Stomach smooth muscle (tissue), 2 donors: ENCODE measurements at regions not wholly inside any gene's neighbourhood (a gene's known extent, or its start where the extent isn't known, plus 50 kb on each side); places are given as distances from the start of the nearest gene placed in this dataset.

Experiments used
- H3K27ac ChIP-seq: one replicate; pipeline ENCODE4 v1.7.0; 2013; ENCODE audit warnings: mild to moderate bottlenecking, low read length, inconsistent platforms
- H3K27me3 ChIP-seq, 2 donors: one replicate each; pipeline ENCODE4 v1.7.0; 2013; ENCODE audit warnings: low read length in 2 of 2; ENCODE audit not compliant: insufficient read depth in 2 of 2, control insufficient read depth in 1 of 2
- H3K36me3 ChIP-seq, 2 donors: one replicate each; pipeline ENCODE4 v1.7.0; 2013; ENCODE audit warnings: low read length in 2 of 2; ENCODE audit not compliant: control insufficient read depth in 2 of 2, insufficient read depth in 2 of 2
- H3K4me1 ChIP-seq: one replicate; pipeline ENCODE4 v1.7.0; 2013; ENCODE audit warnings: low read length; ENCODE audit not compliant: control insufficient read depth, insufficient read depth
- H3K4me3 ChIP-seq, 2 donors: one replicate each; pipeline ENCODE4 v1.7.0; 2013; ENCODE audit warnings: low read length in 2 of 2
- H3K9ac ChIP-seq, 2 donors: one replicate each; pipeline ENCODE4 v1.7.0; 2013; ENCODE audit warnings: low read length in 2 of 2, mild to moderate bottlenecking in 1 of 2
- H3K9me3 ChIP-seq, 2 donors: one replicate each; pipeline ENCODE4 v1.7.0; 2013; ENCODE audit warnings: low read length in 2 of 2; ENCODE audit not compliant: control insufficient read depth in 2 of 2
- donor health status: healthy.
- donor health status: Pancreatic carcinoma.

GRCh38 chr18:1394426-1394825 is 489.8 kb downstream of the ADCYAP1 start:
- Histone ChIP-seq H3K9me3 (peaks cover 0 to 3% of the 10 kb centered on the region in 2 donors), H3K4me1 (no peaks in the 10 kb centered on the region), H3K9ac (no peak overlapping the region), H3K36me3 (no peaks in the 10 kb centered on the region), H3K27ac (no peak overlapping the region), H3K27me3 (no peaks in the 10 kb centered on the region), H3K4me3 (no peak overlapping the region)

GRCh38 chr18:1394966-1395365 is 490.3 kb downstream of the ADCYAP1 start:
- no peaks in the 10 kb centered on the region for H3K4me1 ChIP-seq
- no peak overlapping the region for H3K27ac ChIP-seq
- no peak overlapping the region for H3K9ac ChIP-seq
- no peaks in the 10 kb centered on the region for H3K27me3 ChIP-seq
- no peak overlapping the region for H3K4me3 ChIP-seq
- H3K36me3 ChIP-seq, result no peaks in the 10 kb centered on the region
- no peaks in the 10 kb centered on the region for H3K9me3 ChIP-seq

GRCh38 chr18:1408376-1408775 is 503.7 kb downstream of the ADCYAP1 start:
- H3K36me3 ChIP-seq, result no peaks in the 10 kb centered on the region
- no peak overlapping the region for H3K4me3 ChIP-seq
- no peaks in the 10 kb centered on the region for H3K27me3 ChIP-seq
- H3K27ac ChIP-seq, result no peak overlapping the region
- no peak overlapping the region for H3K9ac ChIP-seq
- H3K9me3 ChIP-seq, result peaks cover 0 to 3% of the 10 kb centered on the region in 2 donors
- H3K4me1 ChIP-seq, result no peaks in the 10 kb centered on the region

GRCh38 chr18:1412655-1413322 is 508.1 kb downstream of the ADCYAP1 start:
- H3K9me3 ChIP-seq, result no peaks in the 10 kb centered on the region
- H3K4me3 ChIP-seq, result no peak overlapping the region
- H3K4me1 ChIP-seq, result no peaks in the 10 kb centered on the region
- no peak overlapping the region for H3K27ac ChIP-seq
- no peaks in the 10 kb centered on the region for H3K27me3 ChIP-seq
- no peak overlapping the region for H3K9ac ChIP-seq
- no peaks in the 10 kb centered on the region for H3K36me3 ChIP-seq

GRCh38 chr18:1413323-1413675 is 508.6 kb downstream of the ADCYAP1 start:
- Histone ChIP-seq H3K4me1 (no peaks in the 10 kb centered on the region), H3K9me3 (no peaks in the 10 kb centered on the region), H3K27ac (no peak overlapping the region), H3K36me3 (no peaks in the 10 kb centered on the region), H3K4me3 (no peak overlapping the region), H3K27me3 (no peaks in the 10 kb centered on the region), H3K9ac (no peak overlapping the region)

GRCh38 chr18:1416074-1416473 is 511.4 kb downstream of the ADCYAP1 start:
- Histone ChIP-seq H3K4me3 (no peak overlapping the region), H3K4me1 (no peaks in the 10 kb centered on the region), H3K27ac (no peak overlapping the region), H3K36me3 (no peaks in the 10 kb centered on the region), H3K9ac (no peak overlapping the region), H3K9me3 (no peaks in the 10 kb centered on the region), H3K27me3 (no peaks in the 10 kb centered on the region)

- Histone ChIP-seq H3K36me3 (no peaks in the 10 kb centered on the region), H3K27me3 (no peaks in the 10 kb centered on the region), H3K4me1 (no peaks in the 10 kb centered on the region), H3K4me3 (no peak overlapping the region), H3K9me3 (no peaks in the 10 kb centered on the region), H3K9ac (no peak overlapping the region), H3K27ac (no peak overlapping the region)
These were observed 516.8 kb downstream of the ADCYAP1 start for GRCh38 chr18:1421502-1421901.

- H3K27ac ChIP-seq, result no peak overlapping the region
- no peak overlapping the region for H3K4me3 ChIP-seq
- H3K36me3 ChIP-seq, result no peaks in the 10 kb centered on the region
- H3K4me1 ChIP-seq, result no peaks in the 10 kb centered on the region
- no peaks in the 10 kb centered on the region for H3K9me3 ChIP-seq
- no peak overlapping the region for H3K9ac ChIP-seq
- no peaks in the 10 kb centered on the region for H3K27me3 ChIP-seq
These were observed 518.0 kb downstream of the ADCYAP1 start for GRCh38 chr18:1422634-1423033.

GRCh38 chr18:1425679-1426078 is 521.0 kb downstream of the ADCYAP1 start:
- H3K4me3 ChIP-seq, result no peak overlapping the region
- no peak overlapping the region for H3K9ac ChIP-seq
- no peaks in the 10 kb centered on the region for H3K9me3 ChIP-seq
- no peaks in the 10 kb centered on the region for H3K27me3 ChIP-seq
- no peak overlapping the region for H3K27ac ChIP-seq
- no peaks in the 10 kb centered on the region for H3K4me1 ChIP-seq
- no peaks in the 10 kb centered on the region for H3K36me3 ChIP-seq

GRCh38 chr18:1435487-1435886 is 530.8 kb downstream of the ADCYAP1 start:
- Histone ChIP-seq H3K27me3 (no peaks in the 10 kb centered on the region), H3K36me3 (no peaks in the 10 kb centered on the region), H3K4me1 (no peaks in the 10 kb centered on the region), H3K9me3 (no peaks in the 10 kb centered on the region), H3K4me3 (no peak overlapping the region), H3K9ac (no peak overlapping the region), H3K27ac (no peak overlapping the region)

GRCh38 chr18:1436199-1436598 is 531.5 kb downstream of the ADCYAP1 start:
- no peaks in the 10 kb centered on the region for H3K4me1 ChIP-seq
- no peaks in the 10 kb centered on the region for H3K9me3 ChIP-seq
- H3K9ac ChIP-seq, result no peak overlapping the region
- H3K27me3 ChIP-seq, result no peaks in the 10 kb centered on the region
- H3K4me3 ChIP-seq, result no peak overlapping the region
- no peaks in the 10 kb centered on the region for H3K36me3 ChIP-seq
- H3K27ac ChIP-seq, result no peak overlapping the region
